Muscle of leg (tissue), 3 donors: ENCODE measurements at regions not wholly inside any gene's neighbourhood (a gene's known extent, or its start where the extent isn't known, plus 50 kb on each side); places are given as distances from the start of the nearest gene placed in this dataset.

Experiments used
- DNase-seq: peaks from one replicate; pipeline ENCODE4 v3.0.0; 2013
- H3K27ac ChIP-seq: one replicate; pipeline ENCODE4 v1.5.1; 2013; ENCODE audit warnings: mild to moderate bottlenecking, low read length, control low read depth
- H3K27me3 ChIP-seq: one replicate; pipeline ENCODE4 v1.6.1; 2013; ENCODE audit warnings: low read length; ENCODE audit not compliant: control insufficient read depth, insufficient read depth
- H3K36me3 ChIP-seq: one replicate; pipeline ENCODE4 v1.6.1; 2013; ENCODE audit warnings: low read length; ENCODE audit not compliant: control insufficient read depth, insufficient read depth
- H3K4me1 ChIP-seq: one replicate; pipeline ENCODE4 v1.6.1; 2013; ENCODE audit warnings: low read length; ENCODE audit not compliant: control insufficient read depth, insufficient read depth
- H3K4me3 ChIP-seq: one replicate; pipeline ENCODE4 v1.5.1; 2013; ENCODE audit warnings: low read length, control low read depth
- H3K9me3 ChIP-seq: replicated peaks from 2 replicates; pipeline ENCODE4 v1.6.1; 2013; ENCODE audit warnings: low read depth, low read length; ENCODE audit not compliant: control insufficient read depth
- WGBS: methylation state at CpG from one replicate; pipeline ENCODE4 v1.1.5; 2013; ENCODE audit warnings: missing lambda C conversion rate; ENCODE audit not compliant: insufficient coverage; 5-methylcytosine and 5-hydroxymethylcytosine counted together

- Histone ChIP-seq H3K9me3 (no peaks in the 10 kb centered on the region), H3K27me3 (no peaks in the 10 kb centered on the region), H3K4me1 (no peaks in the 10 kb centered on the region), H3K4me3 (no peak overlapping the region), H3K36me3 (no peaks in the 10 kb centered on the region), H3K27ac (no peak overlapping the region)
- 86% methylated on average over 2 of the region's 5 CpGs for WGBS
- no peak for DNase-seq
Measured at GRCh38 chr21:30943920-30944319, 62.5 kb upstream of the KRTAP11-1 start.

DNA sequence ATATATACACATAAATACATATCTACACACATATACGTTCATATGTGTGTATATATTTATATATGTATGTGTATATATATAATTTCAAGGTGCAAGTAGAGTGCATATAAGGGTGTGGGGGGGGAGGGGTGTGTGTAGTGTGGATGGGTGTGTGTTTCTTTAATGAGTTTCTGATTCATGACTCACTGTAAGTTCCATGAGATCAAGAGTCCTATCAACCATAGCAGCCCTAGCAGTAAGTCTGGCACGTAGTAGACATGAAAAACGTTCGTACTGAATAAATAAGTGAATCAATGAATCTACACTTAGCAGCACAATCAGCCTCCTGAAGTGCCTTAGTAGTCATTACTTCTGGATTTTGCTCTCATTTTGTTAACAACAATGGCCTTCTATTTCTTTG lies 61.9 kb upstream of the KRTAP11-1 start:
- DNase-seq, result no peak
- H3K4me3 ChIP-seq, result no peak overlapping the region
- no peaks in the 10 kb centered on the region for H3K4me1 ChIP-seq
- WGBS, result 96% methylated on average over 3 of the region's 4 CpGs
- no peak overlapping the region for H3K27ac ChIP-seq
- H3K36me3 ChIP-seq, result no peaks in the 10 kb centered on the region
- H3K9me3 ChIP-seq, result no peaks in the 10 kb centered on the region
- no peaks in the 10 kb centered on the region for H3K27me3 ChIP-seq

GRCh38 chr21:30942192-30942591 lies 60.8 kb upstream of the KRTAP11-1 start:
- Histone ChIP-seq H3K4me3 (no peak overlapping the region), H3K27ac (no peak overlapping the region), H3K36me3 (no peaks in the 10 kb centered on the region), H3K9me3 (peaks cover 2% of the 10 kb centered on the region), H3K27me3 (no peaks in the 10 kb centered on the region), H3K4me1 (no peaks in the 10 kb centered on the region)
- 100% methylated on average over 1 of the region's 1 CpG for WGBS
- no peak for DNase-seq

DNA sequence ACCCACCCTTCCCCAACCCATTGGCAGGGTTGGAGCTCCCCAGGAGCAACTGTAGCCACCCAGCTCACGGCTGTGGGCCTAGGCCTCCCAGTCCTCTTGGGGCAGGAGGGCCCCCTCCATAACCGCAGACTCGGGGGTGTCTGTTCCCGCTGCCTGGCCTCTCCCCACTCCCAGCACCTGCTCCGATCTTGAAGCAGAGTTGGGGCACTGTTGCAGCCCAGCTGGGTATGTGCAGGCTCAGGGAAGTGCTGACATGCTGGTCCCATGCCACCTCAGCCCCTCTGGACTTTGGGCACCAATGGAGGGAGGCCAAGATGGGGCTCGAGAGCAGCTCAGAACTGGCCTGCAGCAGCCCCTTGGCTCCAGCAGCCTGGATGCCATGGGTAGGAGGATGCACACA lies 54.8 kb upstream of the KRTAP11-1 start:
- WGBS, result 90% methylated on average over 5 of the region's 6 CpGs
- DNase-seq, result no peak
- no peaks in the 10 kb centered on the region for H3K36me3 ChIP-seq
- H3K27ac ChIP-seq, result no peak overlapping the region
- H3K4me1 ChIP-seq, result no peaks in the 10 kb centered on the region
- H3K4me3 ChIP-seq, result no peak overlapping the region
- no peaks in the 10 kb centered on the region for H3K27me3 ChIP-seq
- peaks cover 11% of the 10 kb centered on the region for H3K9me3 ChIP-seq

DNA sequence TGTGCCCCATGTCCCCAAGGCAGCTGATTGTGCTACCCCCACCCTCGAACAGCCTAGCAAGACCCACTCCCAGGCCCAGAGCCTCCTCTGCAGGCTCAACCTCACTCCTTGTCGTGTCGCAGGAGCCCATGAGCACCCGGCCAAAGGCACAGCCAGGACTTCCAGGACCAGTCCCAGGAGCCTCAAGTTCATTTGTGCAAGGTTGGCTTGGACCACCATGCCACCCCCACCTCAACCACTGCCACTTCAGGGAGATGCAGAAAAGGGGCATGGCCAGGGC lies 54.4 kb upstream of the KRTAP11-1 start:
- no peaks in the 10 kb centered on the region for H3K4me1 ChIP-seq
- H3K27me3 ChIP-seq, result no peaks in the 10 kb centered on the region
- H3K4me3 ChIP-seq, result no peak overlapping the region
- no peaks in the 10 kb centered on the region for H3K36me3 ChIP-seq
- no peak for DNase-seq
- peaks cover 11% of the 10 kb centered on the region for H3K9me3 ChIP-seq
- WGBS, result 81% methylated on average over 4 of the region's 4 CpGs
- H3K27ac ChIP-seq, result no peak overlapping the region

- Histone ChIP-seq H3K27me3 (no peaks in the 10 kb centered on the region), H3K4me1 (no peaks in the 10 kb centered on the region), H3K36me3 (no peaks in the 10 kb centered on the region), H3K4me3 (no peak overlapping the region), H3K27ac (no peak overlapping the region), H3K9me3 (peaks cover 11% of the 10 kb centered on the region)
- no peak for DNase-seq
- WGBS, result 90% methylated on average over 14 of the region's 15 CpGs
Measured at GRCh38 chr21:30935121-30935888, 53.9 kb upstream of the KRTAP11-1 start.

DNA sequence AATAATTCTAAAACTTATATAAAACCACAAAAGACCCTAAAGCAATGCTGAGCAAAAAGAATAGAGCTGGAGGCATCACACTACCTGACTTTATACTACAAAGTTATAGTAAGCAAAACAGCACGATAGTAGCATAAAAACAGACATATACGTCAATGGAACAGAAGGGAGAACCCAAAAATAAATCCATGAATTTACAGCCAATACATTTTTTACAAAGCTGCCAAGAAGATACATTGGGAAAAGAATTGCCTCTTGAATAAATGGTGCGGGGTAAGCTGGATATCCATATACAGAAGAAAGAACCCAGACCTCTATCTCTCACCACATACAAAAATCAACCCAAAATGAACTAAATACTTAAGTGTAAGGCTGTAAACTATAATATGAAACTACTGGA lies 51.3 kb upstream of the KRTAP11-1 start:
- Histone ChIP-seq H3K27ac (no peak overlapping the region), H3K27me3 (no peaks in the 10 kb centered on the region), H3K9me3 (peaks cover 12% of the 10 kb centered on the region), H3K4me1 (no peaks in the 10 kb centered on the region), H3K4me3 (no peak overlapping the region), H3K36me3 (no peaks in the 10 kb centered on the region)
- DNase-seq, result no peak
- no CpG with 5 or more reads among the region's 3 CpGs for WGBS
